ENCODE measurements at regions not wholly inside any gene's neighbourhood (a gene's known extent, or its start where the extent isn't known, plus 50 kb on each side); places are given as distances from the start of the nearest gene placed in this dataset.

GRCh38 chr18:31227497-31228229 is 65.0 kb upstream of the DSC1 start:
- no peak for TF ChIP-seq CTCF (IDR thresholded peaks at IDR 0.05; ENCODE audit: low read depth, low read length)
- no peak for TF ChIP-seq EZH2phosphoT487 (IDR thresholded peaks at IDR 0.05; ENCODE audit: low read depth)

All from OCI-LY3 (cell line).